ENCODE measurements at regions not wholly inside any gene's neighbourhood (a gene's known extent, or its start where the extent isn't known, plus 50 kb on each side); places are given as distances from the start of the nearest gene placed in this dataset.

DNA sequence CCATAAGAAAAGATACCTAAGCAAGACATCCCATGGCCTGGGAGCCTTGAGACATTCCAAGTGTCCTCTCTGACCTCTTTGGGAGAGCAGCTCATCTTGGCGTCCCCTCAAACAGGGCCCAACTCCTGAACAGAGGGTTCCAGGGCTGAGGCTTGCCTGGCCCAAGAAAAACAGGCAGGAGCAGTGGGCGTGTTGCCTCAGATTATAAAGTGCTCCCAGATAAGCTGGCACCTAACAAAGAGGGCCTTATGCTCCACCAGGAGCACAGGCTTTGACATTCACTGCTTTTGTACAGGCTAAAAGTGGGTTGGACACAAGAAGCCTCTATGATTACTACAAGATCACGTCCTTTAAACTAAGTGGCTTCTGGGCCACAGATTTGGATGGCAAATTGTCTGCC, 193.1 kb downstream of the FGFR2 start:
- Histone ChIP-seq H3K27me3 (ENCODE audit: control insufficient read depth, insufficient read depth, low read length) (no peaks in the 10 kb centered on the region), H3K4me3 (ENCODE audit: low read depth, low read length) (no peak overlapping the region), H3K36me3 (ENCODE audit: control insufficient read depth, insufficient read depth, low read length) (no peaks in the 10 kb centered on the region)
- DNase-seq (ENCODE audit: low read depth): no peak
- TF ChIP-seq, protein P1, sequence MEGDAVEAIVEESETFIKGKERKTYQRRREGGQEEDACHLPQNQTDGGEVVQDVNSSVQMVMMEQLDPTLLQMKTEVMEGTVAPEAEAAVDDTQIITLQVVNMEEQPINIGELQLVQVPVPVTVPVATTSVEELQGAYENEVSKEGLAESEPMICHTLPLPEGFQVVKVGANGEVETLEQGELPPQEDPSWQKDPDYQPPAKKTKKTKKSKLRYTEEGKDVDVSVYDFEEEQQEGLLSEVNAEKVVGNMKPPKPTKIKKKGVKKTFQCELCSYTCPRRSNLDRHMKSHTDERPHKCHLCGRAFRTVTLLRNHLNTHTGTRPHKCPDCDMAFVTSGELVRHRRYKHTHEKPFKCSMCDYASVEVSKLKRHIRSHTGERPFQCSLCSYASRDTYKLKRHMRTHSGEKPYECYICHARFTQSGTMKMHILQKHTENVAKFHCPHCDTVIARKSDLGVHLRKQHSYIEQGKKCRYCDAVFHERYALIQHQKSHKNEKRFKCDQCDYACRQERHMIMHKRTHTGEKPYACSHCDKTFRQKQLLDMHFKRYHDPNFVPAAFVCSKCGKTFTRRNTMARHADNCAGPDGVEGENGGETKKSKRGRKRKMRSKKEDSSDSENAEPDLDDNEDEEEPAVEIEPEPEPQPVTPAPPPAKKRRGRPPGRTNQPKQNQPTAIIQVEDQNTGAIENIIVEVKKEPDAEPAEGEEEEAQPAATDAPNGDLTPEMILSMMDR (IDR thresholded peaks at IDR 0.05; ENCODE audit: insufficient read depth, low read length, poor library complexity, severe bottlenecking): no peak

DNA sequence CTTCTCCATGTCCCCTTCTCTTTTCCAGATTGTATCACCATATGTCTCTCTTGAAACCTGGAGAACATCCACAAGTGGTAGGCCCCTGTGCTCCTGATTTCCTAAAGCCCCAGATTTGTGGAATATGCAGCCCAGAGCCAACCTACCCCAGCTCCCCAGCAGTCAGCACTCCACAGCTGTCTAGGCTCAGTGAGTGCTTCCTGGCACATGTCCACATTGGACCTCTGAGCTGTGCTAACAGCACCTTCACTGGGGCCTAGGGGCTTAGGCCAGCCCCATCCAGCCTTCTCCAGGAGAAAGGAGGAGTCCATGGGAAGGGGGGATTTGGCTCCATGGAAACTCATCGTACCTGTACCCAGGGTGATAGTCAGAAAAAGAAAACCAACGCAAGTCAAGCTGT, 192.7 kb downstream of the FGFR2 start:
- TF ChIP-seq, protein P1 (IDR thresholded peaks at IDR 0.05; ENCODE audit: insufficient read depth, low read length, poor library complexity, severe bottlenecking): no peak
- H3K27me3 ChIP-seq (ENCODE audit: control insufficient read depth, insufficient read depth, low read length): no peaks in the 10 kb centered on the region
- no peak for DNase-seq (ENCODE audit: low read depth)
- no peaks in the 10 kb centered on the region for H3K36me3 ChIP-seq (ENCODE audit: control insufficient read depth, insufficient read depth, low read length)
- no peak overlapping the region for H3K4me3 ChIP-seq (ENCODE audit: low read depth, low read length)

DNA sequence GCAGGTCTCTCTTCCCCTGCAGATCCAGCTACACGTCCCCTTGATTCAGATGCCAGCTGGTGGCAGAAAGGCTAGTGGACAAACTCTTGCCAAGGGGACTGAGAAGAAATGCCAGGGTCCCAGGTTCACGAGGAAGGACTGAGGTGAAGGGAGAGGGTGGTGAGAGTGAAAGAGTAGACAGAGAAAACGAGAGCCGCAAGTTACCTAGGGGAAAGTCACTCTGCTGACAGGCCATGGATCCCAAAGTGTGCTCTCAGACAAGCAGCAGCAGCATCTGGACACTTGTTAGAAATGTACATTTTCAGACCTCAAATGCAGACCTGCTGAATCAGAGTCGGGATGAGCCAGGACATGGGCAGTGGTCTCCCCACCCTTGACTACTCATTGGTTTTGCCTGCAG, 192.3 kb downstream of the FGFR2 start:
- H3K27me3 ChIP-seq (ENCODE audit: control insufficient read depth, insufficient read depth, low read length): no peaks in the 10 kb centered on the region
- DNase-seq (ENCODE audit: low read depth): no peak
- TF ChIP-seq, protein P1 (IDR thresholded peaks at IDR 0.05; ENCODE audit: insufficient read depth, low read length, poor library complexity, severe bottlenecking): no peak
- no peak overlapping the region for H3K4me3 ChIP-seq (ENCODE audit: low read depth, low read length)
- no peaks in the 10 kb centered on the region for H3K36me3 ChIP-seq (ENCODE audit: control insufficient read depth, insufficient read depth, low read length)

DNA sequence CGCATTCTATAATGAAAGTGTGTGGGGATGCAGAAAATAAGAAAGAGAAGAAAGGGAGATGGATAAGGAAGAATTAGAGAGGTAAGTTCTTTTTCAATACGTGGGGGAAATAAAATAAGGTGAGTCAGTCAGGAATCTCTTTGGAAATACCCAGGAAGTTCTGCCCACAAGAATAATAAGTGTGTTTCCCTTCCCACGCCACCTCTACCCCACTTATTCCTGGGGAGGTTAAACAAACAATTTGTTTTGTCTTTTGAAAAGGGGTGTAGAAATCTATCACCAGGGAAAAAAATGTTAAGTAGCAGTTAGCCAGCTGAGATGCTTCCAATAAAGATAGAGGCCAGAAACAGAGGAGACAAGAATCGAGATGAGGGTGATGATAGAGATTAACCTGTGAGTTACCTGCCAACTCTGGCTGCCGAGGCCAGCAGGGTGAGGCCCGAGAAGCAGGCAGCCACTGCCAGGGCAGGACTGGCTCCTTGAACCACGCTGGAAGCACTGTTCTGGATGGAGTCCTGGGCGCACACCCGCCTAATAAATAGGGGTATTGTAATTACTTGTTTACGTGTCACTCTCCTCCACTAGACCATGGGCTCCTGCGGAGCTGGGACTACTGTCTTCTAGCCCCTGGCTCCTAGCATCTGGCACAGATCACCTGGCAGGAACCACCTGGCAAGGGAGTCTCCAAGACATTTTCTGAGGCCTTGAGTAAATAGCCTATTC, 191.3 kb downstream of the FGFR2 start:
- DNase-seq (ENCODE audit: low read depth): peak; percentile 48
- Histone ChIP-seq H3K4me3 (ENCODE audit: low read depth, low read length) (no peak overlapping the region), H3K36me3 (ENCODE audit: control insufficient read depth, insufficient read depth, low read length) (no peaks in the 10 kb centered on the region), H3K27me3 (ENCODE audit: control insufficient read depth, insufficient read depth, low read length) (peaks cover 2% of the 10 kb centered on the region)
- TF ChIP-seq, protein P1 (IDR thresholded peaks at IDR 0.05; ENCODE audit: insufficient read depth, low read length, poor library complexity, severe bottlenecking): no peak

DNA sequence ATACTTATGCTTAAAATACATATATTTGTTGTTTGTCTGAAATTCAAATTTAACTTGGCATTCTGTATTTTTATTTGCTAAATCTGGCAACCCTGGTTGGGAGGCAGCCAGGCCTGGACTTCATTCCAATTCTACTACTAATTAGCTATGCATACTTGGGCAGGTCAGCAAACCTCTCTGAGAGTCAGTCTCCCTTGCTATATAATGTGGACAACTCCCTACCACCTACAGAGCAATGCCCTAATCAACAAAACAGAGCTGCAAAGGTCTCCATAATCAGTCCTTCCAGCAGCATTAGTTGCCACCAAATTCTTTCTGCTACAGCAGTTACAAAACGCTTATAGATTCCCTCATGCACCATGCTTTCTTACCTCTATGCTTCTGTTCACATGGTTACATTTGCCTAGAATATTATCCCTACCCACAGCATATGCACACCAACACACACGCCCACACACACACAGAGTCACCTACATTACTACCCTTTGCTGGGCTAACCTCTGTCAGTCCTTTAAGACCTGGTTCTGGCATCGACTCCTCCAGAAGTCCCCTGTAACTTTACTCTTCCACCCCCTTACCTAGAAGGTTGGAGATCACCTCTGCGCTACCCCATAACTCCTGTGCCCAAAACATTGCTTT, 188.7 kb downstream of the FGFR2 start:
- TF ChIP-seq, protein P1 (IDR thresholded peaks at IDR 0.05; ENCODE audit: insufficient read depth, low read length, poor library complexity, severe bottlenecking): no peak
- Histone ChIP-seq H3K36me3 (ENCODE audit: control insufficient read depth, insufficient read depth, low read length) (no peaks in the 10 kb centered on the region), H3K4me3 (ENCODE audit: low read depth, low read length) (no peak overlapping the region), H3K27me3 (ENCODE audit: control insufficient read depth, insufficient read depth, low read length) (peaks cover 2% of the 10 kb centered on the region)
- DNase-seq (ENCODE audit: low read depth): no peak

Data from kidney epithelial cell (primary cell).